ENCODE measurements at regions not wholly inside any gene's neighbourhood (a gene's known extent, or its start where the extent isn't known, plus 50 kb on each side); places are given as distances from the start of the nearest gene placed in this dataset.
"Not testable (repeated sequence)": the region's sequence is repeated elsewhere in the genome, so short reads cannot be mapped to it uniquely, and the experiment has no call there.

DNA sequence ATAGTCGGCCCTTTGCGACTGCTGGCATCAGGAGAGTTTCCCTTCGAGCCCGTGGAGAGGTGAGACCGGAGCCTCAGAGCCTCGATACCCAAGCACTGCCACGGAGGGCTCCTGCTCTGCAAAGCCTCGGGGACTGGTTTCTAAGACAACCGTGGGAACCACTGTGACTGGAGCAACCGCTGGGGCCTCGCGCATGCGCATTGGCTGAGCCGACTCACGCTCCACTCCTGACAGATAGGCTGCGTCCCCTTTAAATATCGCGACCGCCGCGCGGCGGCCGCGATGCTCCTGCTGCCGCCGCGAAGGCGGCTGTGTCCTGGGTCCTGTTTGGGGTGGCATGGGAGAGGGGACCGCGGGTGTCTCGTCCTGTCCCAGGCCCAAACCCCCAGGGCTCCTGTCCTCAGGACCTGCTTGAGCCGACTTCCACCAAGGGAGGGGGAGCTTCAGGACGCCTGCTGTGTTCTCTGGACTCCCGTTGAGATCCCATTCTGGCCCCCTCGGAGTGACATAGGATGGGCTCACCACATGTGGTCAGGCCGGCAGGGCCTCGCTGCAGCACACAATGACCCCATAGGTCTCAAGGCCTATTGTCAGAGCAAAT is 704.5 kb upstream of the TPTE start:
- TF ChIP-seq, protein P1, sequence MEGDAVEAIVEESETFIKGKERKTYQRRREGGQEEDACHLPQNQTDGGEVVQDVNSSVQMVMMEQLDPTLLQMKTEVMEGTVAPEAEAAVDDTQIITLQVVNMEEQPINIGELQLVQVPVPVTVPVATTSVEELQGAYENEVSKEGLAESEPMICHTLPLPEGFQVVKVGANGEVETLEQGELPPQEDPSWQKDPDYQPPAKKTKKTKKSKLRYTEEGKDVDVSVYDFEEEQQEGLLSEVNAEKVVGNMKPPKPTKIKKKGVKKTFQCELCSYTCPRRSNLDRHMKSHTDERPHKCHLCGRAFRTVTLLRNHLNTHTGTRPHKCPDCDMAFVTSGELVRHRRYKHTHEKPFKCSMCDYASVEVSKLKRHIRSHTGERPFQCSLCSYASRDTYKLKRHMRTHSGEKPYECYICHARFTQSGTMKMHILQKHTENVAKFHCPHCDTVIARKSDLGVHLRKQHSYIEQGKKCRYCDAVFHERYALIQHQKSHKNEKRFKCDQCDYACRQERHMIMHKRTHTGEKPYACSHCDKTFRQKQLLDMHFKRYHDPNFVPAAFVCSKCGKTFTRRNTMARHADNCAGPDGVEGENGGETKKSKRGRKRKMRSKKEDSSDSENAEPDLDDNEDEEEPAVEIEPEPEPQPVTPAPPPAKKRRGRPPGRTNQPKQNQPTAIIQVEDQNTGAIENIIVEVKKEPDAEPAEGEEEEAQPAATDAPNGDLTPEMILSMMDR (conservative IDR thresholded peaks at IDR 0.05; ENCODE audit: low read length) = not testable (repeated sequence)
- TF ChIP-seq EZH2phosphoT487 (IDR thresholded peaks at IDR 0.05; ENCODE audit: borderline replicate concordance, low read depth, low read length) = not testable (repeated sequence)
